K562 (cell line): ENCODE measurements at regions not wholly inside any gene's neighbourhood (a gene's known extent, or its start where the extent isn't known, plus 50 kb on each side); places are given as distances from the start of the nearest gene placed in this dataset.

ENCODE experiments used
- ATAC-seq: fragments of 200-7000 bp; cut with Tn5 transposase; 3 replicates; pipeline ENCODE4 v1.9.1; 2020; ENCODE audit warnings: moderate library complexity
- BruUV-seq: library from RNA; stranded (reverse); fragments of 400-500 nt; replicated peaks from 2 replicates; lab custom pipeline; 2021; lab: Mats Ljungman, UMichigan
- CTCF ChIA-PET: fragments of 300-600 bp; formaldehyde crosslinking; extraction: SDS; loops from one replicate; lab custom pipeline; 2021; ENCODE audit warnings: low intra/inter-chr PET ratio; lab: Yijun Ruan, JAX
- POLR2A ChIA-PET: fragments of 300-600, 350-650 bp; sonication (Branson Sonifier 250); formaldehyde crosslinking; extraction: SDS; loops from one replicate; lab custom pipeline; 2021; ENCODE audit warnings: antibody characterized with exemption, inconsistent platforms; lab: Yijun Ruan, JAX
- DNase-seq, 4 experiments: peaks; one replicate each; pipeline versions ENCODE4 v3.0.0 to v3.0.0-alpha.2; 2011 to 2018; ENCODE audit warnings: low spot score in 3 of 4, mixed read lengths in 3 of 4; ENCODE audit errors: extremely low read depth in 1 of 4
- FAIRE-seq: peaks from 2 replicates; lab custom pipeline; 2011; peaks lifted over from hg19 to GRCh38; lab: Jason Lieb, UNC
- H2AFZ ChIP-seq: 2 replicates; pipeline ENCODE4 v1.6.0; 2011; ENCODE audit warnings: low read depth, low read length, control low read depth, inconsistent platforms
- H3K27ac ChIP-seq: fragments of 200-600 bp; 3 replicates; pipeline ENCODE4 v1.8.0; 2011; ENCODE audit warnings: low read depth, mild to moderate bottlenecking, control low read depth, inconsistent platforms, low read length, moderate library complexity, mixed read lengths; ENCODE audit errors: extremely low read depth
- H3K27me3 ChIP-seq, 2 experiments: fragments of 300-600 bp in 1 of 2; 2 replicates in 1 of 2; 3 replicates in 1 of 2; pipeline versions ENCODE4 v1.6.0 to v1.8.0; 2011; ENCODE audit warnings: inconsistent platforms in 2 of 2, low read length in 2 of 2, mild to moderate bottlenecking in 1 of 2, mixed read lengths in 1 of 2, moderate library complexity in 1 of 2; ENCODE audit not compliant: control insufficient read depth in 2 of 2, insufficient read depth in 2 of 2
- H3K36me3 ChIP-seq: fragments of 300-600 bp; 3 replicates; pipeline ENCODE4 v1.8.0; 2011; ENCODE audit warnings: mild to moderate bottlenecking, low read length, inconsistent platforms; ENCODE audit not compliant: control insufficient read depth, insufficient read depth
- H3K4me1 ChIP-seq, 2 experiments: fragments of 200-600 bp in 1 of 2; replicated peaks in 1 of 2; 2 replicates in 1 of 2; 3 replicates in 1 of 2; pipeline versions ENCODE4 v1.5.1 to v1.8.0; 2011; ENCODE audit warnings: inconsistent platforms in 2 of 2, low read length in 2 of 2, mild to moderate bottlenecking in 1 of 2, mixed read lengths in 1 of 2, moderate library complexity in 1 of 2; ENCODE audit not compliant: control insufficient read depth in 2 of 2, insufficient read depth in 2 of 2
- H3K4me2 ChIP-seq: 2 replicates; pipeline ENCODE4 v1.6.1; 2011; ENCODE audit warnings: low read length, control low read depth, inconsistent platforms, mixed read lengths; ENCODE audit not compliant: insufficient read depth
- H3K4me3 ChIP-seq: fragments of 200-600 bp; sonication (generic), shearing (Covaris generic); 2 replicates; pipeline ENCODE4 v1.5.1; 2016; ENCODE audit warnings: control low read depth, inconsistent platforms
- H3K79me2 ChIP-seq: fragments of 200-600 bp; 3 replicates; pipeline ENCODE4 v1.8.0; 2011; ENCODE audit warnings: low read length, inconsistent platforms; ENCODE audit not compliant: control insufficient read depth, insufficient read depth
- H3K9ac ChIP-seq, 2 experiments: 2 replicates each; pipeline versions ENCODE4 v1.6.0 to v1.6.1; 2011; ENCODE audit warnings: low read depth in 2 of 2, low read length in 2 of 2, control low read depth in 1 of 2, inconsistent platforms in 1 of 2, mild to moderate bottlenecking in 1 of 2, mixed read lengths in 1 of 2; ENCODE audit not compliant: insufficient read depth in 1 of 2
- H3K9me1 ChIP-seq: one replicate; pipeline ENCODE4 v1.6.0; 2011; ENCODE audit warnings: inconsistent platforms, mild to moderate bottlenecking, low read length, moderate library complexity; ENCODE audit not compliant: control insufficient read depth, insufficient read depth
- H3K9me3 ChIP-seq: replicated peaks from 2 replicates; pipeline ENCODE4 v1.5.1; 2011; ENCODE audit warnings: low read depth, low read length, inconsistent platforms; ENCODE audit not compliant: control insufficient read depth, insufficient read depth
- H4K20me1 ChIP-seq: replicated peaks from 2 replicates; pipeline ENCODE4 v1.6.1; 2011; ENCODE audit warnings: low read length, inconsistent platforms, mixed read lengths; ENCODE audit not compliant: control insufficient read depth, insufficient read depth
- ELK3 ChIP-seq: fragments of 450-650 bp; formaldehyde crosslinking; IDR thresholded peaks from 2 replicates; pipeline ENCODE4 v1.4.0; 2020; ENCODE audit warnings: mild to moderate bottlenecking
- FOXA1 ChIP-seq: fragments of 450-650 bp; IDR thresholded peaks from 2 replicates; pipeline ENCODE4 v1.6.1; 2016; ENCODE audit warnings: mild to moderate bottlenecking, borderline replicate concordance
- MGA ChIP-seq: fragments of 450-650 bp; IDR thresholded peaks from 2 replicates; pipeline ENCODE4 v1.6.1; 2016; ENCODE audit warnings: mild to moderate bottlenecking, moderate library complexity
- NKRF ChIP-seq: fragments of 450-650 bp; IDR thresholded peaks from 2 replicates; pipeline ENCODE4 v1.6.1; 2016; ENCODE audit warnings: borderline replicate concordance
- TGIF2 ChIP-seq: sonication (generic); formaldehyde crosslinking; IDR thresholded peaks from 2 replicates; pipeline ENCODE4 v1.8.1; 2022; ENCODE audit warnings: mild to moderate bottlenecking, missing genetic modification reagents, moderate library complexity
- ZBTB43 ChIP-seq: sonication (generic); formaldehyde crosslinking; IDR thresholded peaks from 2 replicates; pipeline ENCODE4 v1.8.0; 2023; ENCODE audit warnings: mild to moderate bottlenecking, missing genetic modification reagents
- ZNF239 ChIP-seq: fragments of 250-450 bp; sonication (Bioruptor Pico); IDR thresholded peaks from 2 replicates; pipeline ENCODE4 v1.4.0; 2020; ENCODE audit warnings: mild to moderate bottlenecking
- WGBS: fragments of 100-300 bp; shearing (Covaris generic); methylation state at CpG from one replicate; pipeline ENCODE4 v1.1.6; 2016; ENCODE audit warnings: low coverage, mixed read lengths; ENCODE audit not compliant: insufficient coverage; ENCODE audit errors: missing lambda C conversion rate; 5-methylcytosine and 5-hydroxymethylcytosine counted together
- in situ Hi-C: fragments of 300-500 bp; cut with MboI; formaldehyde crosslinking; loops from 4 replicates; pipeline ENCODE4 v1.15.0; 2018; ENCODE audit warnings: inconsistent platforms, mixed read lengths
- intact Hi-C: fragments of 100-400 bp; cut with micrococcal nuclease; formaldehyde crosslinking; loops from 2 replicates; pipeline ENCODE4 v1.14.2; 2022

GRCh38 chr1:187631381-187631675, 802.6 kb downstream of the PLA2G4A start:
- no peaks in the 10 kb centered on the region for H3K27me3 ChIP-seq
- intact Hi-C loops (no loop called here), in situ Hi-C loops (no loop called here)
- H3K9me1 ChIP-seq, result no peaks in the 10 kb centered on the region
- CTCF ChIA-PET, result no interaction called here
- H3K4me3 ChIP-seq, result no peak overlapping the region
- no peak overlapping the region for H3K27ac ChIP-seq
- no peaks in the 10 kb centered on the region for H4K20me1 ChIP-seq
- WGBS, result 0% methylated on average over 5 of the region's 5 CpGs
- H3K9ac ChIP-seq, result no peak overlapping the region
- H3K4me1 ChIP-seq, result no peaks in the 10 kb centered on the region
- POLR2A ChIA-PET, result no interaction called here
- no TSS peak for BruUV-seq
- H3K9me3 ChIP-seq, result peaks cover 3% of the 10 kb centered on the region; the same call in 1 of the 2 replicates
- no peaks in the 10 kb centered on the region for H3K36me3 ChIP-seq
- H3K79me2 ChIP-seq, result no peaks in the 10 kb centered on the region
- no peak overlapping the region for H3K4me2 ChIP-seq
- ATAC-seq (no peak), DNase-seq (no peak), FAIRE-seq (no peak)
- no peak overlapping the region for H2AFZ ChIP-seq
- TF ChIP-seq ELK3, result no peak
- TF ChIP-seq MGA, result no peak
- TF ChIP-seq ZBTB43 (CRISPR knock-in tag), result no peak
- no peak for TF ChIP-seq FOXA1
- TF ChIP-seq NKRF, result no peak
- TF ChIP-seq ZNF239, result no peak
- TF ChIP-seq TGIF2 (CRISPR knock-in tag), result no peak
